Kidney capillary endothelial cell (primary cell): ENCODE measurements at regions not wholly inside any gene's neighbourhood (a gene's known extent, or its start where the extent isn't known, plus 50 kb on each side); places are given as distances from the start of the nearest gene placed in this dataset.

Experiments used
- DNase-seq: peaks from one replicate; pipeline ENCODE4 v3.0.0-alpha.2; 2018; ENCODE audit warnings: low spot score

GRCh38 chr12:94062796-94063635, 85.4 kb upstream of the PLXNC1 start:
- no peak for DNase-seq

DNA sequence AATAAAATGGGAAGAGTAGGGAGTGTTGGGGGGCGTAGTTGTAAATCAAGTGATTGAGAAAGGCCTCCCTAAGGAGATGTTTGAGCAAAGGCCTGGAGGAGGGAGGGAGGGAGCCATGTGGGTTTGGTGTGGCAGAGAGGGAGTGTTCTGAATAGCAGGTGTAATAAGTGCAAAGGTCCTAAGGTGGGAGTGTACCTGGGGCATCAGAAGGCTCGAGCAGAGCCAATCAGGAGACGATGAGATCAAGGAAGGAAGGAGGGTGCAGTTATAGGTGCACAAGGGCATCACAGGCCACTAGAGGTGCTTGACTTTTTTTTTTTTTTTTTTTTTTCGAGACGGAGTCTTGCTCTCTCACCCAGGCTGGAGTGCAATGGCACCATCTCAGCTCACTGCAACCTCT, 77.9 kb upstream of the PLXNC1 start:
- DNase-seq, result no peak

- DNase-seq, result no peak
These were observed 77.1 kb upstream of the PLXNC1 start for GRCh38 chr12:94071258-94071657.

GRCh38 chr12:94073441-94074051, 74.8 kb upstream of the PLXNC1 start:
- DNase-seq, result no peak

- no peak for DNase-seq
These were observed 74.0 kb upstream of the PLXNC1 start for GRCh38 chr12:94074216-94074979.

DNA sequence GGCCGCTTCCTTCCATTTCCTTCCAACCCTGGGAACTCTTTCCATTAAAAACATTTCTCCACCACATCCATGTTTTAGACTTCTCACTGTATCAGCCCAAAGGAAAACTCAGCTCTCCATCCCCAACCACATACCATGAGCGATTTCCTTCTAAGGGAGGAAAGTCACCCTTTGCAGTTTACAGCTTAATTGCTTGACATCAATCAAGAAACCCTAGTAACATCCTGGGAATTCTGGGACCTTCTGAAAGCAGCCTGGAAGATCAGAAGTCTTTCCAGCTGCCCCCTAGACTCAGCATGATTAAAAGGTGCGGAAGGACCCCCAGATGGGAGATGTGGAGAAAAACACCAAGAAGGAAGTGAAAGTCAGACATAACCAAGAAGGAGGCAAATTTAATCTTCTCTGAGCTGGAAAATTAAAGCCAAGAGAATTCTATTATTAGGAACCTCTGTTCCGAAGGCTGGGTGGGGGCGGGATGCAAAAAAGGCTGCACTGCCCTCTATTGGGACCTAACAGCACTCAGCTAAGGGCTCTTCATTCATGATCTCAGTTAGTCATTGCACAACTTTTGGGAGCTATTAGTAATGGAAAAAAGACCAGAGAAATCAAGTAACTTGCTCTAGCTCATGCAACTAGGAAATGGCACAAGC, 73.3 kb upstream of the PLXNC1 start:
- DNase-seq, result peak; percentile 43

DNA sequence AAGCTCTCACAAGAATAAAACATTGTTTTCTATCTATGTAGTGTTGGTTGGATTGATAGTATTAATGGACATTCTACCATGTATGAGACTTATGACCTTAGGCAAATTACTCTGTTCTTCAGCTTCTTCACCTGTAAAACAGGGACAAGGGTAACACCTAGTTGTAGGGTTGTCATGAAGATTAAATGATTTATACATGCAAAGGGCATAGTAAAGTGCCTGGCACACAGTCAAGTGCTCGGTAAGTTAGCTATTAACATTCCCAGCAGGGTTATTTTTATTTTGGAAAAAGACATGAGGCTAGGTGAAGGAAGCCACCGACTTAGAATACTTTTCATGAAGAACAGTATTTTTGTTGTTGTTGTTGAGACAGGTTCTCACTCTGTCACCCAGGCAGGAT, 71.2 kb upstream of the PLXNC1 start:
- DNase-seq, result no peak

DNA sequence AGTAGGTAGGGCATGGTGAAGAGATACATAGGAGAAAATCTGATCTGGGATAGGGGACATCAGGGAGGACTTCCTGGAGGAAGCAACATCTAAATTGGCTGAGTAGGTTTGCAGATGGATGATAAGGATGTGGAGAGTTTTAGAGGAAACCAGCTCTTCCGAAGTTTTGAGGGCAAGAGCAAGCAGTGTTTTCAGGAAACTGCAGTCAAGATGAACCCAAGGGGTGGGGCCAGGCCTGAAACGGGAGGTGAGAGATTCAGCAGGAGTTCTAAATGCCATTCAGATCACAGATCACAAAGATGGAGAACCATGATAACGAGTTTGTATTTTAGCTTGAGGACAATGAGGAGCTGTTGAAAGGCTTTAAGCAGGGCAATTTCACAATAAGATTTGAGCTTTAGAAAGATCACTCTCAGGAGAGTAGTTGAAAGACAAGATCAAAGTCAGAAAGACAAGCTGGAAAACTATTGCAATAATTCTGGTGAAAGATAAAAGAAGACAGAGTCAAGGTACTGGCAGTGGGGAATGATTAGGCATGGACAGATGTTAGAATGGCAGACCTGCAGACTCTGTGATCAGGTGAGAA, 70.1 kb upstream of the PLXNC1 start:
- DNase-seq, result no peak

- DNase-seq, result no peak
These were observed 69.5 kb upstream of the PLXNC1 start for GRCh38 chr12:94078736-94079509.

DNA sequence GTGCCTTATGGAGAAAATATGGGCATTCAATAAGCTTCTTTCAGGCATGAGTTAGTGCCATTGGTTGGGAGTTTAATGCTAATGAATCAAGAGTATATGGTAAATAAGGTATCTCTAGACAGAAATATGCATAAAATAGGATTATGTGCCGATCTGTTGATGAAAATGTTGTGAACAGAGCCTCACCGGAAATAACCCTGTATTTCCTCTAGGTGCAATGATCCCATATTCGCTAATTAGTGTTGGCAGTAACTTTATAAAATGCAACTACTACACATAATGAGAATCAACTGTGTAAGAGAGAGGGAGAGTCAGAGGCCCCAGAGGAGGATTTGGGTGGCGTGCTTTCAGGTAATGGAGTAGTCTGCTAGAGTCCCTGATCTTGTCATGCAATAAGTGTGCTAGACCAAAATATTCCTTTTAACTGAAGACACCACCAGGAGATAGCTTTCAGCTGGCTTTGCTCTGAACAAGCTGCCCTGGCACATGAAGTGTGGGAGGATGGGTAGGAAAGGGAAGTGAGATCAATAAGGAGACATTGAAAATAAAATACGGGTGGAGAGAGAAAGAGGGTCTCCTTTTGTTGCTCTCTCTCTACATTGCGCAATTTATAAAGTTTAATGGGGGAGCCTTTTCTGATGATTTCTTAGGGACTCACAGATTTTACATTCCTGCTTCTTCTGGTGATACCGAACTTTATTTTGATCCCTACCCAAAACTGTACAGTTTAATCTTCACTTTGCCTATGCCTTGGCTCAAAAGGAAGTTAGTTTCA, 68.6 kb upstream of the PLXNC1 start:
- DNase-seq, result no peak

GRCh38 chr12:94080341-94081009, 67.9 kb upstream of the PLXNC1 start:
- DNase-seq, result no peak

DNA sequence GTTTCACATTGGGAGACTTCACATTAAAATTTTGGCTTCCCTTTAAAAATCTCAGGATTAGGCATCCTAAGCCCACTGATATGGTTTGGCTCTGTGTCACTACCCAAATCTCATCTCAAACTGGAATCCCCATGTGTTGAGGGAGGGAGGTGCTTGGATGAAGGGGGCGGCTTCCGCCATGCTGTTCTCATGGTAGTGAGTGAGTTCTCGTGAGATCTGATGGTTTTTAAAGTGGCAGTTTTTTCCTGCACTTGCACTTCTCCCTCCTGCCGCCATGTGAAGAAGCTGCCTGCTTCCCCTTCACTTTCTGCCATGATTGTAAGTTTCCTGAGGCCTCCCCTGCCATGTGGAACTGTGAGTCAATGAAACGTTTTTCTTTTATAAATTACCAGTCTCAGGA, 65.7 kb upstream of the PLXNC1 start:
- no peak for DNase-seq

GRCh38 chr12:94089891-94090290, 58.5 kb upstream of the PLXNC1 start:
- DNase-seq, result no peak

- DNase-seq, result no peak
These were observed 56.8 kb upstream of the PLXNC1 start for GRCh38 chr12:94091624-94092023.

DNA sequence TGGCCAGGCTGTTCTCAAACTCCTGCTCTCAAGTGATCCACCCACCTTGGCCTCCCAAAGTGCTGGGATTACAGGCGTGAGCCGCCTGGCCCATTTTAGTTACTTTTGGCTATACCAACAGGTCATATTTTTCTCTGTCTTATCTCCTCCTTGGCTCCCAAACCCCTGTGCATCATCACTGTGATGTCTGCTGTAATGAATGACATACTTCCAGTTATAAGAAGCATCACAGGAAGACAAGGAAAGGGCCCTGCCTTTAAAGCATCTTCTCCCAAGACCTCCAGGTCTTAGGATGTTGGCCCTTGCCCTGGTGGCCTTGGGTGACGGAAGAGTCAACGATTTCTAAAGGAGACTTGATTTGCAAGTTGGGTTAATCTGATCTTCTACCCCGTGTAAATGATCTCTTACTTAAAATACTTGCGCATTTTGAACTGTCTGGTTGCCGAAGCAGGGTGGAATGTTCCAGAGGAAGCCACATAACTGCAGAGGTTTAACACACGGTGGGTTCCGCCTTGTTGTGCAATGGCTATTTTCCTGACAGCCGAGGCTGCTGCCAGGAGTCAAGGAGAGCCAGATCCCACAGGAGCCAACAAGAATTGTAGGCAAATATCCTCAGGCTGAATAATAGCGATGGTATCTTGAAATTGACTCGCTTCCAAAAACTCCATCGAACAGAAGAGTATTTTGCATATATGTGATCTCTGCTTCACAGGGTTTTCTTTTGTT, 55.7 kb upstream of the PLXNC1 start:
- DNase-seq, result no peak

DNA sequence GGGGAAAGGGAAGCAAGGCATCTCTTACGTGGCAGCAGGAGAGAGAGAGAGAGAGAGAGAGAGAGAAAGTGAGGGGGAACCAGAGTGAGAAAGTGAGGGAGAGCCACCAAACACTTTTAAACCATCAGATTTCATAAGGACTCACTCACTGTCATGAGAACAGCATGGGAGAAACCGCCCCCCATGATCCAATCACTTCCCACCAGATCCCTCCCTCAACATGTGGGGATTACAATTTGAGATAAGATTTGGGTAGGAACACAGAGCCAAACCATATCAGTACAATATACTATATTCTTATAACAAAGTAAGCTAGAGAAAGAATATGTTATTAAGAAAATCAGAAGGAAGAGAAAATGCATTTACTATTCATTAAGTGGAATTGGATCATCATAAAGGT, 53.7 kb upstream of the PLXNC1 start:
- DNase-seq, result no peak

- no peak for DNase-seq
These were observed 52.8 kb upstream of the PLXNC1 start for GRCh38 chr12:94095618-94096017.

- DNase-seq, result peak; percentile 28
These were observed 49.9 kb upstream of the PLXNC1 start for GRCh38 chr12:94098466-94098865.
